ENCODE measurements at regions not wholly inside any gene's neighbourhood (a gene's known extent, or its start where the extent isn't known, plus 50 kb on each side); places are given as distances from the start of the nearest gene placed in this dataset.
"Not testable (repeated sequence)": the region's sequence is repeated elsewhere in the genome, so short reads cannot be mapped to it uniquely, and the experiment has no call there.

DNA sequence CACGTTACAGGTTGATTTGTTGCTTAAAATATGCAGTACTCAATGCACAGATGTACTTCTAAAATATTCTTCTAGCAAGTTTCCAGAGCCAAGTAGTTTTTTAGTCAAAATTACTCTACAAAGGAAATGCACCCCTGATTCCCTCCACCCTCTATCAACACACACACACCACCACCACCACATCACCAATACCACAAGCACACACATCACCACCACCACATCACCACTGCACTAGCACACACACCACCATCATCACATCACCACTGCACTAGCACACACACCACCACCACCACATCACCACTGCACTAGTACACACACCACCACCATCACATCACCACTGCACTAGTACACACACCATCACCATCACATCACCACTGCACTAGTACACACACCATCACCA, 105.2 kb upstream of the FRG1 start:
- peaks cover 3% of the 10 kb centered on the region for H3K9me3 Mint-ChIP-seq
- ATAC-seq, result no peak
- H3K4me3 Mint-ChIP-seq, result no peak overlapping the region
- H3K27ac Mint-ChIP-seq, result no peak overlapping the region
- H3K4me1 Mint-ChIP-seq, result no peaks in the 10 kb centered on the region
- DNase-seq (ENCODE audit: low spot score in 2 of 2), result no peak
- no peaks in the 10 kb centered on the region for H3K36me3 Mint-ChIP-seq

DNA sequence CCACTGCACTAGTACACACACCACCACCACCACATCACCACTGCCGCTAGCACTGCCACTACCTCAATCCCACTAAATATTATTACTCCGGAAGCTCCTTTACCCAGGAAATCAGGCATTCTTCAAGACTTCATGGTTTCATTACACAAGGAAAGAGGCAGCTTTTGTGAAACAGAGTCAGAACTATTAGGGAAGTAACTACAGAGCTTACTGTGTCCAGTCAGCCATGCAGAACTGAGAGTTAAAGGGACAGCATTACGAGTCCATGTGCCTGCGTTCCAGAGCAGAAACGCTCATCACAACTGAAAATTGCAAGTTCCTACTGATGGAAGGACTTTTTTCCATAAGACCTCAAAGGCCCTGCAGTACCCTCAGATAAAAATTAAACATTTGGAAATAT, 103.2 kb upstream of the FRG1 start:
- no peaks in the 10 kb centered on the region for H3K4me1 Mint-ChIP-seq
- peaks cover 3% of the 10 kb centered on the region for H3K9me3 Mint-ChIP-seq
- ATAC-seq (no peak), DNase-seq (ENCODE audit: low spot score in 2 of 2) (no peak)
- H3K27ac Mint-ChIP-seq, result no peak overlapping the region
- H3K36me3 Mint-ChIP-seq, result no peaks in the 10 kb centered on the region
- H3K4me3 Mint-ChIP-seq, result no peak overlapping the region

DNA sequence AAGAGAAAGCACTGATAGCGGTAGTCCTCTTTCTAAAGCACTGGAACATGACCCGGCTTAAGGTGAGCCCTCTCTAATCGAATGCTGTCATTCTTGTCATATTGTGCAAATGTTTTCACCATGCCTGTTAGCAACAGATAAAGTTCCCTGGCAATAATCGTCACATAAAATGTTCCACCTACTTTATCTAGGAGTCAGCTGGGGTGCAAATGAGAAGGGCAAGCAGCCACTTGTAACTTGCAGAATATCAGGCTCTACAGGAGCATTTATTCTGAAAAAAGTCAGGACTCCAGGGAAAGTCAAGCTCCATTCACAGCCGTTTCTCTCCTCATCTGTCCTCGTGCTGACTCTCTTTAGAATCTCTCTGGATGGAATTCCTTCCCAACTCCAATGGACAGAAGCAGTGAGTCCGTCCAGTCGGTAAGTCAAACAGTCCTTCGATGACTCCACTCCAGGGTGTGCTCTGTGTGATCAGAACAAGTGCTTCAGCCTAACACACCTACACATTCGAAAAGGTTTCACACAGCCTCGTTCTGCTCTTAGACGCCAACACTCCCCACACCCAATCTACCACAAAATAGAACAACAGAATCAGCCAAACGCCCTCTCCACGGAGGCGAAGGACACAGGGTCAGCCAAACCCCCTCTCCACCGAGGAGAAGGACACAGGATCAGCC, 101.7 kb upstream of the FRG1 start:
- Mint-ChIP-seq H3K4me3 (no peak overlapping the region), H3K27ac (no peak overlapping the region), H3K9me3 (peaks cover 3% of the 10 kb centered on the region), H3K36me3 (no peaks in the 10 kb centered on the region), H3K4me1 (no peaks in the 10 kb centered on the region)
- DNase-seq (ENCODE audit: low spot score in 2 of 2) (no peak), ATAC-seq (no peak)

DNA sequence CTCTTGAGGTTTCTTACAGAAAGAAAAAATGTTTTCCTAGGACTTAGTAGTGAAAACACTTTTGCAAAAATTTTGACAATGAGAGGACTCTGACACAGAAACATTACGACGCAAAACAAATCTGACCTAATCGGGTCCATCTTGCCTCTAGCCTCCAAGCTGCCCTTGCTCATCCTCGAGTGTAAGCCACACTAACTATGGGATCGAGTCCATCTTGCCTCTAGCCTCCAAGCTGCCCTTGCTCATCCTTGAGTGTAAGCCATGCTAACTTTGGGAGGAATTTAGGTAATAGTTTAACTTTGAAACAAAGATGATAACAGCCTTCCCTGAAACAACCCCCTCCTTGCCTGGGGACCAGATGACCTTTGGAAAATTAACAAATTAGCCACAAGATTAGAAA, 100.3 kb upstream of the FRG1 start:
- Mint-ChIP-seq H3K9me3 (peaks cover 3% of the 10 kb centered on the region), H3K27ac (no peak overlapping the region), H3K36me3 (no peaks in the 10 kb centered on the region), H3K4me1 (no peaks in the 10 kb centered on the region), H3K4me3 (no peak overlapping the region)
- DNase-seq (ENCODE audit: low spot score in 2 of 2), result no peak
- no peak for ATAC-seq

DNA sequence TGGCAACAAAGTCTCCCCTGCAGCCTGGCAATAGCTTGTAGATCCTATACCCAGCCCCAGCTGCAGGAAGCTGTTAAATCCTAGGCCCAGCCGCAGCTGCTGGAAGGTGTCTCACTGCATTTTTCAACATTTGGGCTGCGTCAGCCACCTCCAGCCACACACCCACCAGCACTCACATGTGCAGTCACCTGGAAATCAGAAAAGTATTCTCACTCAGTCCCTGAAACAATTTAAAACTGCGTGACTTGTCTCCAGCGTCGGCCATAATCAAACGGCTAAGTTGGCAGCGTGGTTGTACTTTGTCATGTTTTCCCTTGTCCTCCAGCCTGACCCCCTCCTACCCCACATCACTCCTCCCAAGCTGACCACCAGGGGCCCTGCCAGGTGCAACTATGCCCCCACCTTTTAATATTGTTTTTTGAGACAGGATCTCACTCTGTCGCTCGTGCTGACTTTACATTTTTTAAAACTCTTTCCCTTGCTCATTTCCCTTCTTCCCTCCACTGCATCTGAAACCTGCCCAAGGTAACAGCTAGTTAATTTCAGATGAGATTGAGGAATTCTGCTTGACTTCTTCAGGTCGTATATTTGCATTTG, 97.2 kb upstream of the FRG1 start:
- H3K27ac Mint-ChIP-seq, result no peak overlapping the region
- H3K9me3 Mint-ChIP-seq, result peaks cover 3% of the 10 kb centered on the region
- H3K4me3 Mint-ChIP-seq, result no peak overlapping the region
- no peak for DNase-seq (ENCODE audit: low spot score in 2 of 2)
- no peaks in the 10 kb centered on the region for H3K4me1 Mint-ChIP-seq
- no peaks in the 10 kb centered on the region for H3K36me3 Mint-ChIP-seq
- ATAC-seq, result no peak

DNA sequence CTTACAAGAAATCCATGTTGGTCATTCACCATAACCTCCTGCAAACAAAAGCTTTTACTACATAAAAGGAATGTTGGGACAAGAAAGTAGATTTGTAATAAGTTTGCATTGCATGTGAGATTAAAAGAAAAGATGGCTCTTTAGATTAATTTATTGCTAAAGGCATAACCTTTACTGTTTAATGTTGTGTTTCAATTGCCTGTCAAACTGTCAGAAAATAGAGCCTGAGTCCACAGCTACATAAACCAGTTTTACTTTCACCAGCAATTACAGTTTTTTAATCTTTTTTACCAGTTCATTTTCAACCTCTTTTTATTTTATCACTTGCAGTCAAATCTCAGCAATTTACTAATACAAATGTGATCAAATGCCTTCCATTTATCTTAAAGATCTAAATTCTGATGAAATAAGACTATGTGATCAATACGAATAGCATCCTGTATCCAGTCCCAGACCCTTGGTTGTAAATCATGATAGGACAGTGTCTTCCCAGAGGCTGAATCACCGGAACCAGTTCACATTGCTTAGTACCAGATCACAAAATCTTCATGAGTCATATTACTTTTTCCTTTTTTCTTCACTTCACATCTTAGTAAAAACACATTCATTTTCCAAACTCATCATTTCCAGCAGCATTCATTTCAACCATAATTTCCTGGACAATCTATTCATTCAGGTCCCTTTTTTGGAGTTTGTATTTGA, 95.4 kb upstream of the FRG1 start:
- no peaks in the 10 kb centered on the region for H3K4me1 Mint-ChIP-seq
- H3K36me3 Mint-ChIP-seq, result no peaks in the 10 kb centered on the region
- no peak overlapping the region for H3K4me3 Mint-ChIP-seq
- peaks cover 3% of the 10 kb centered on the region for H3K9me3 Mint-ChIP-seq
- no peak for DNase-seq (ENCODE audit: low spot score in 2 of 2)
- H3K27ac Mint-ChIP-seq, result no peak overlapping the region
- no peak for ATAC-seq

DNA sequence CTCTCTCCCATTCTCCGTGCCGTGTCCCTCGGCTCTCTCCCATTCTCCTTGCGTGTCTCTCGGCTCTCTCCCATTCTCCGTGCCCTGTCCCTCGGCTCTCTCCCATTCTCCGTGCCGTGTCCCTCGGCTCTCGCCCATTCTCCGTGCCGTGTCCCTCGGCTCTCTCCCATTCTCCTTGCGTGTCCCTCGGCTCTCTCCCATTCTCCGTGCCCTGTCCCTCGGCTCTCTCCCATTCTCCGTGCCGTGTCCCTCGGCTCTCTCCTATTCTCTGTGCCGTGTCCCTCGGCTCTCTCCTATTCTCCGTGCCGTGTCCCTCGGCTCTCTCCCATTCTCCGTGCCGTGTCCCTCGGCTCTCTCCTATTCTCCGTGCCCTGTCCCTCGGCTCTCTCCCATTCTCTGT, 94.6 kb upstream of the FRG1 start:
- H3K27ac Mint-ChIP-seq; H3K9me3 Mint-ChIP-seq; H3K4me3 Mint-ChIP-seq; H3K36me3 Mint-ChIP-seq; ATAC-seq; H3K4me1 Mint-ChIP-seq; DNase-seq (ENCODE audit: low spot score in 2 of 2): not testable (repeated sequence)

DNA sequence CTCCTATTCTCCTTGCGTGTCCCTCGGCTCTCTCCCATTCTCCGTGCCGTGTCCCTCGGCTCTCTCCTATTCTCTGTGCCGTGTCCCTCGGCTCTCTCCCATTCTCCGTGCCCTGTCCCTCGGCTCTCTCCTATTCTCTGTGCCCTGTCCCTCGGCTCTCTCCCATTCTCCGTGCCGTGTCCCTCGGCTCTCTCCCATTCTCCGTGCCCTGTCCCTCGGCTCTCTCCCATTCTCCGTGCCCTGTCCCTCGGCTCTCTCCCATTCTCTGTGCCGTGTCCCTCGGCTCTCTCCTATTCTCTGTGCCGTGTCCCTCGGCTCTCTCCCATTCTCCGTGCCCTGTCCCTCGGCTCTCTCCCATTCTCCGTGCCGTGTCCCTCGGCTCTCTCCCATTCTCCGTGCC, 94.1 kb upstream of the FRG1 start:
- not testable (repeated sequence) for ATAC-seq; H3K4me3 Mint-ChIP-seq; H3K4me1 Mint-ChIP-seq; H3K9me3 Mint-ChIP-seq; H3K27ac Mint-ChIP-seq; H3K36me3 Mint-ChIP-seq; DNase-seq (ENCODE audit: low spot score in 2 of 2)

DNA sequence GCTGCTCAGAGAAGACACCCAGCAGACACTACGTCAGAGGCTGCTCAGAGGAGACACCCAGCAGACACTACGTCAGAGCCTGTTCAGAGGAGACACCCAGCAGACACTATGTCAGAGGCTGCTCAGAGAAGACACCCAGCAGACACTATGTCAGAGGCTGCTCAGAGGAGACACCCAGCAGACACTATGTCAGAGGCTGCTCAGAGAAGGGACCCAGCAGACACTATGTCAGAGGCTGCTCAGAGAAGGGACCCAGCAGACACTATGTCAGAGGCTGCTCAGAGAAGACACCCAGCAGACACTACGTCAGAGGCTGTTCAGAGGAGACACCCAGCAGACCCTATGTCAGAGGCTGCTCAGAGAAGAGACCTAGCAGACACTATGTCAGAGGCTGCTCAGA, 92.0 kb upstream of the FRG1 start:
- ATAC-seq; DNase-seq (ENCODE audit: low spot score in 2 of 2); H3K36me3 Mint-ChIP-seq; H3K4me1 Mint-ChIP-seq; H3K4me3 Mint-ChIP-seq; H3K9me3 Mint-ChIP-seq; H3K27ac Mint-ChIP-seq: not testable (repeated sequence)

DNA sequence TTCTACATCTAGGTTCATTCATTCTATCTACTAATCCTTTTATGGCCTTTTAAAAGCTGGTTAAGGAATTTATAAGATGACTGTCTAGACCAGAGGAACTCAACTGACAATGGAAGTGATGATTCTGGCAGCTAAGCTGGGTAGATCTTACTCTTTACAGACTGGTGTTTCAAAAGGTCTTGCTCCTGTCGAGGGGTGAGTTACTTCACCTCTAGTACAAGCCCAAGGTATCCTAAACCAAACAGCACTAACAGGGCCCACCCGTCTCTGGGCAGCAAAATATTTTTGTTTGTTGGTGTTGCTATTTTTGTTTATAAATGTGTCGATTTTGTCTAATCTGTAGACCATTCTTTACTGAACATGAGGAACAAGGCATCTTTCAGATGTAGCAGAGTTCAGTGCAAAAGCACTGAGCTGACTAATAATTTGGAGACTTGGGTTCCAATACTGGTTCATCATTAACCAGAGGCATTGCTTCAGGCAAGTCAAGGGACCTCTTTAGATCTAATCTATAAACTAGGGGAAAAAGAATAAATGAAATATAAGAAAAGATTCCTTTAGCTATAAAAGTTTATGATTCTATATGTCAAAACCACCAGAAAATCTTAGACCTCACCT, 90.3 kb upstream of the FRG1 start:
- Mint-ChIP-seq H3K4me3 (no peak overlapping the region), H3K27ac (no peak overlapping the region), H3K4me1 (no peaks in the 10 kb centered on the region), H3K9me3 (peaks cover 9% of the 10 kb centered on the region), H3K36me3 (no peaks in the 10 kb centered on the region)
- ATAC-seq (no peak), DNase-seq (ENCODE audit: low spot score in 2 of 2) (no peak)

DNA sequence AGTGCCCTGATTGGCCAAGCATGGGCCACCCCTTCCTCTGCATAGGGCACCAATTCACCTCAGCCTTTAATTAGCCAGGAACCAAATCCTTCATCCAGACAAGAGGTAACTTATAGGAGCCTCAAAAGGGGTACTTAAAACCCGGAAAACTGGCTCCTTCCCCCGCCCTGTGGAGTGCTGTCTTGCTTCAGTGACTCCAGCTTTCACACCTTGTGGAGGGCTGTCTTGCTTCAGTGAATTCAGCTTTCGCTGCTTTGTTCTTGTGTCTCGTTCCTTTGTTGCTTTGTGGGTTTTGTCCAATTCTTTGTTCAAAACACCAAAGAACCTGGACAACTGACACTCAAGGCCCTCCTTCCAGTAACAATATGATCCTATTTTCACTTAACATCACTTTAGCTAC, 82.2 kb upstream of the FRG1 start:
- no peak for ATAC-seq
- no peaks in the 10 kb centered on the region for H3K4me1 Mint-ChIP-seq
- H3K9me3 Mint-ChIP-seq, result peaks cover 4% of the 10 kb centered on the region
- no peaks in the 10 kb centered on the region for H3K36me3 Mint-ChIP-seq
- no peak overlapping the region for H3K4me3 Mint-ChIP-seq
- DNase-seq (ENCODE audit: low spot score in 2 of 2), result no peak
- H3K27ac Mint-ChIP-seq, result no peak overlapping the region

DNA sequence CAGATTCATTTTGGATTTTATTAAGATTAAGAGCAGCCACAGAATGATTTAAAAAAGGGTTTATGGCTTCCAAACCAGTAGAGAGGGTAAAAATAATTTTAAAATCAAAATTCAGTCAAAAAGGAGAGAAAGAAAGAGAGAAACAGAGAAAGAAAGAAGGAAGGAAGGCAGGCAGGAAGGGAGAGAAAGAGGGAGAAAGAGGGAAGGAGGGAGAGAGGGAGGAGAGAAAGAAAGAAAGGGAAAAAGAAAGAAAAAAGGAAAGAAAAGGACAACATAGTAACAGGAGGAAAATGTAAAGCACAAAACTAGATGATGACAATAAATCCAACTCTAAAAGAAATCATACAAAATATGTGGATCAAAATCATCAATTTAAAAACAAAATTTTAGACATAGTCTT, 79.6 kb upstream of the FRG1 start:
- H3K27ac Mint-ChIP-seq, result no peak overlapping the region
- H3K9me3 Mint-ChIP-seq, result no peaks in the 10 kb centered on the region
- DNase-seq (ENCODE audit: low spot score in 2 of 2) (no peak), ATAC-seq (no peak)
- H3K4me3 Mint-ChIP-seq, result no peak overlapping the region
- H3K4me1 Mint-ChIP-seq, result no peaks in the 10 kb centered on the region
- H3K36me3 Mint-ChIP-seq, result no peaks in the 10 kb centered on the region

DNA sequence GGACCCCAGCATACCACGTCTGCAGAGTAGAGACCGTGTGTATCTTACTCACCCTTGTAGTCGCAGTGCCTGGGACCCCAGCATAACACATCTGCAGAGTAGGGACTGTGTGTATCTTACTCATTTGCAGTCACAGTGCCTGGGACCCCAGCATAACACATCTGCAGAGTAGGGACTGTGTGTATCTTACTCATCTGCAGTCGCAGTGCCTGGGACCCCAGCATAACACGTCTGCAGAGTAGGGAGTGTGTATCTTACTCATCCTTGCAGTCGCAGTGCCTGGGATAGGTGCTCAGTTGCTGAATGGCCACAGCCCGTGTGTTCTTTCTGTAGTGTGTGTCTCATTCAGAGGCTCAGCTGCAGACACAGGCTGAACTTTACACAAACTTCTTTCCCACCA, 71.4 kb upstream of the FRG1 start:
- Mint-ChIP-seq H3K27ac (no peak overlapping the region), H3K9me3 (no peaks in the 10 kb centered on the region), H3K4me3 (no peak overlapping the region), H3K36me3 (no peaks in the 10 kb centered on the region), H3K4me1 (no peaks in the 10 kb centered on the region)
- no peak for DNase-seq (ENCODE audit: low spot score in 2 of 2)
- no peak for ATAC-seq

DNA sequence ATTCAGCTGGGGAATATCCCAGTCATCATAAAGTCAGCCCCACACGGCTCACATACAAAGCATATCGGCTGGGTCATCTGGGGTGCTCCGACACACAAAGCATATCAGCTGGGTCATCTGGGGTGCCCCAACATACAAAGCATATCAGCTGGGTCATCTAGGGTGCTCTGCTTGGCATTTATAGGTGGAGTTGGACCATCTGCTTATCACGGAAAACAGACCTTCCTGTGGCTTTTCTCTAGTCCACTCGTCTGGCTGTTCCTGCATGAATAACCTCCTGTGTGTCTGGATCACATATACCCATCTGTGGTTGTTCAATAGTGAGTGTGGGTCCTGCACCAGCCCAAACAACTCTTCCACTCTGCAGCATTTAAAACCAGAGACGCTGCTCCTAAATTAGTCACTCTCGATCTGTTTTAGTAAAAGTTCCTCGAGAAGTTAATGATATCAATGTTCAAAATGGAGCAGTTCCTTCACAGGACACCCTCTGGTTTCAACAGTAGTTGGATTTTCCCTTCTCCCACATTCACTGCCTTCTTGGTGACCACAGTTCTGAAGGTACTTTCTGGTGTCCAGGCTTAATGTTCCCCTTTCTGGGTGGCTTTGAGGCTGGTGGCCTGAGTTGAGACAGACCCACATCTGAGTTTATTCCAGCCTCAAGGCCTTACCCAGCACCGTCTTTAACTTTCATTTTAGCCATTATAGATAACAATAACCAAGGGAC, 70.0 kb upstream of the FRG1 start:
- ATAC-seq, result no peak
- Mint-ChIP-seq H3K36me3 (no peaks in the 10 kb centered on the region), H3K9me3 (peaks cover 2% of the 10 kb centered on the region), H3K4me1 (no peaks in the 10 kb centered on the region), H3K4me3 (no peak overlapping the region), H3K27ac (no peak overlapping the region)
- no peak for DNase-seq (ENCODE audit: low spot score in 2 of 2)

DNA sequence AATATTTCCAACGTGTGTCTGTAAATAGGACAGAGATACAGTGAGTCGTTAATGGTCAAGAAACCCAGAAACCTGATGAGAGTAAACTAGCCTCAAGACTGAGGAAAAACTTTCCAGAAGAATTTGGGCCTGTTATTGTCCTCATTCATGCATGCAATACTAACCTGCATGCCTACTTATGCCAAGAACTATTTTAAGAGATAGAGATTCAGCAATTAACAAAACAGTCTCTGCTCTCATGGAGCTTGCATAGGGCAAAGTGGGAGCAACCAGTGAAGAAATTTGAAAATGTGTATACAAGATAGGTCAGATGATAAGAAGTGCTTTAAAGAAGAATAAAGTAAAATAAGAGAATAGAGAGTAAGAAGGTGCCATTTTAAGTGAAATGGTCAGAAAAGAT, 66.1 kb upstream of the FRG1 start:
- H3K27ac Mint-ChIP-seq, result no peak overlapping the region
- DNase-seq (ENCODE audit: low spot score in 2 of 2) (no peak), ATAC-seq (no peak)
- H3K4me1 Mint-ChIP-seq, result no peaks in the 10 kb centered on the region
- H3K4me3 Mint-ChIP-seq, result no peak overlapping the region
- no peaks in the 10 kb centered on the region for H3K36me3 Mint-ChIP-seq
- peaks cover 8% of the 10 kb centered on the region for H3K9me3 Mint-ChIP-seq

Measured in stimulated activated effector memory CD8-positive, alpha-beta T cell treated with anti-CD3 and anti-CD28 coated beads, Interleukin-12 subunit alpha, Interleukin-12 subunit beta, amount 100 ng/mL, for 72 hours (primary cell).